Left renal pelvis (tissue), 4 donors: ENCODE measurements at regions not wholly inside any gene's neighbourhood (a gene's known extent, or its start where the extent isn't known, plus 50 kb on each side); places are given as distances from the start of the nearest gene placed in this dataset.

ENCODE experiments used
- DNase-seq, 4 donors: peaks; one replicate each; pipeline ENCODE4 v3.0.0-alpha.2; 2013; ENCODE audit warnings: low read depth in 4 of 4, low spot score in 3 of 4

- DNase-seq = no peak
Observed at GRCh38 chr2:6052649-6053048, 360.5 kb downstream of the SOX11 start.

DNA sequence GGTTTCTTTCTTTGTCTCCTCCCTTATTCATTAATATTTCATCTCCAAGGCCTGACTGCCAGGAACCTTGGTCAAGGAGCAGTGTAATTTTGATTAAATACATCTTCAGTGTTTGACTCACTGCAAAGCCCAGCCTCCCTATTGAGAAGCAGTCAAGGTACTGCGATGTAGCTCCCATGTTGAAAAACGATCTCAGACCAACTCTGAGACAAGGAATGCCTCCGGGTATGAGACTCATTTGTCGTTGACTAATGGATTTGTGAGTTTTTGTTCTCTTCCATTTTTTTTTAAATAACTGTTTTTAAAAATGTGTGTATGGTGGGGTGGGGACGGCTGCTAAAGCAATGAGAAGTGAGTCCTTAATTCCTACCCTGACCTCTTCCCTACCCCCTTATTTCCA lies 361.6 kb downstream of the SOX11 start:
- no peak for DNase-seq

DNA sequence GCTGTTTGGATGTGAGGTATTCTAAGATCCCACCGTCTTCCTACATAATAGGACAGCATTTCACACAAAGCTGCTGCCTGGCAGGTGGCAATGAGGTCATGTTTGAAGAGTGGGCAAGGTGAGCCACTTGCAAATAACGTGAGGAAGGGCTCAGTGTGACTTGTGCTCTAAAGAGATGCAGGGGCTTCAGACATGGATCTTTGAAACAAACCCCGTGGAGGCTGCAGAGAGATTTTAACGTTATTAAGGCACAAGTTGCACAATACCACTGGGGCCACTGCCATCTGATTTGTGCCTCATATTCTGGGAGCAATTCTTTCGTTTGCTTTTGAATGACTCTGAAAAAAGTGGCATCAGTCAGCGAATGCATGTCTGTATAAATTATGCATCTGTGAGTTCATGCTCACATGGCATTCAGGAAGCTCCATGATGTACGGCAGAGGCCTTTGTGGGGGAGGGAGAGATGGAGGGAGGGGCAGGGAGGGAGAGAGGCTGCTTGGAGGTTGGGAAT lies 362.0 kb downstream of the SOX11 start:
- DNase-seq = no peak

- no peak for DNase-seq
Observed at GRCh38 chr2:6060992-6061663, 368.9 kb downstream of the SOX11 start.

GRCh38 chr2:6064757-6065156 lies 372.6 kb downstream of the SOX11 start:
- no peak for DNase-seq

GRCh38 chr2:6065703-6066102 lies 373.5 kb downstream of the SOX11 start:
- no peak for DNase-seq

- DNase-seq = no peak
Observed at GRCh38 chr2:6067089-6067488, 374.9 kb downstream of the SOX11 start.

GRCh38 chr2:6067806-6068205 lies 375.6 kb downstream of the SOX11 start:
- DNase-seq = no peak

DNA sequence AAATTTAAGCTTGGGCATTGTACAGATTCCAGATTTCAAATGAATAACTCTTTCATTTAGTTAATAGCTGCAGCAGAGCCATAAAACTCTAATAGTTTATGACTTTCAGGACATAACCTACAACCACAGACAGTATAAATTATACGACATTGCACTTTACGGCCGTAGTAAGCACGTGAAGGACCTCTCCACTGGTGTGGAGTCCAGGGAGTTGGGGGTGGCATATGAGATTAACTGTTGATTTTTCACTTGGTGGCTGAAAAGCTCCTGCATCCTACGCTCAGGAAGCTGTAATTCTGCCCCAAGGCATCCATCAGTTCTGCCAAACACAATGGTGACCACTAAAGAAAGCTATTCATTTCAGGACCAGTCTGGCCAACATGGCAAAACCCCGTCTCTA lies 376.2 kb downstream of the SOX11 start:
- peak in 2 of 4 donors; percentile 35 to 55 for DNase-seq

DNA sequence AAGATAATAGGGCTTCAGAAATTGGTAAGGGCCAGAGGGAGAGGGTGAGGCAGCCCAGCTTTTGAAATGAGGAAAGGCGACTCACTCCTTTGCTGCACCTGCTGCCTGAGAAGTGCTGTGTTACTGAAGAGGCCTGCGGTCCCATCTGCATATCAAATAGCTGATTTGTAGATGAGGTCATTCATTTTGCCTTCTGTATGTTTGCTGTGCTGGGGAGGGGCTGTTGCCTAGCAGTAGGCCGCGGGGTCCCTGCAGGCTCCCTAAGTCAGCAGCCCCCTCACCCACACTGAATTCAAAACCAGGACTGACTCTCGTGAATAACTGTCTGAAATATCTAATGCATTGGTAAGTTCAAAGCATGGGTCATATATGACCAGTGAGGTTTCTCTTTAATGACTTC lies 377.2 kb downstream of the SOX11 start:
- DNase-seq = no peak

DNA sequence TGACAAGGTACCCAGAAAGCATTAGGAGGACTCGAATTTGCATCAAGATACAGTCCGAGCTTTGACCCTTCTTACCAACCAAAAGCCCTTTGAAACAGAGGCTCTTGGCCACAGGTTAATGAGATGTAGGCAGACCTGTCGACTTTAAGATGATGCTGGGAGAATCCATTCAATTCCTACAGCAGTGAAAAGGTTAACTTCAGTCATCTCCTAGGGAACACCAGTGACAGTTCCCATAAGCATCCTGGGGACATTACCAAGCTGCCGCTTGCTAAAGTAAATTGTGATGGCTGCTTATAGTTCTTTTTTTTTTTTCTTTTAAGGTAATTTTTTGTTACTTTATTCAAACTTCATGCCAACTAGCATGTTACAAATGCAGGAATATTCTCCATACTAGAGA lies 379.3 kb downstream of the SOX11 start:
- no peak for DNase-seq

- DNase-seq = no peak
Observed at GRCh38 chr2:6072276-6072675, 380.1 kb downstream of the SOX11 start.

DNA sequence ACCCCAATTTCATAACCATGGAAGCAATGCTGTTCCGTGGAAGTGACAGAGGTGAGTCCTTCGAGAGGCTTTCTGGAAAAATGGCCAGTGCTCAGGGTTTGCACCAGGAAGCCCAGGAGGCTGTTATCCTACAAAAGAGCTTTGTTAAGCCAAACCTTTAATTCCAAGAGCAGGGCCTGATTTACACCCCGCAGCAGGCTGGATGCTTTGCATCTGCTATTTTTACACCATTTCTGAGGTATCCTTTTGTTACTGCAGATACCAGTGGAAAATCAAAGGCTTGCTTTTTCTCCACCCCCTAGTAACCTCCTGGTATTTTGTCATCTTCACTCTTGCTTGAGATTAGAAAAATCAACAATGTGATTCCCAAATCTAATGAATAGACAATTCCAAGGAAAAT lies 380.6 kb downstream of the SOX11 start:
- no peak for DNase-seq

GRCh38 chr2:6073191-6074088 lies 381.3 kb downstream of the SOX11 start:
- DNase-seq = no peak

DNA sequence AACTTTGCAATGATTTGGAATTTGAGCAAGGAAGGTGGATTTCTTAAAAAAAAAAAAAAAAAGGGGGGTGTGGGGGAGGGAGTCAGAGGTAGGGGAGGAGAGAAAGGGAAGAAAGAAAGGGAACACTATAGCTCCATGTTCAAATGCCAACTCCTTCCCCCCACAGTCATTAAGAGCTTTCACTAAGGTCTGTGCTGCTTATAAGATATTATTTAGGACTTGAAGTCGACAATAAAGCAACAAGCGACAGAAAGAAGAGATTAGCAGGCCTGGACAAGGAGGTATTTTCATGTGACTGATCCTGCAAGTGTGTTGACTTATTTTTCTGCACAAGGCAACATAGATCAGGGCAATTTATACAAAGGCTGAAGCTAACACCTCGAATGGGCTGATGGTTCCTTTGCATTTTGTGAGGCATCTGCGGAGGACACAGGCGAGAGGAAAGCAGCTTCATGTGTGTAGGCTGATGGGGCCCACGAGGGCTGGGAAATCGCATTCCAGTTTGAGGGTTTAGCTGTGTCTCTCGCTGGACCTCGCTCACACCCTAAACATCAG lies 382.0 kb downstream of the SOX11 start:
- no peak for DNase-seq

DNA sequence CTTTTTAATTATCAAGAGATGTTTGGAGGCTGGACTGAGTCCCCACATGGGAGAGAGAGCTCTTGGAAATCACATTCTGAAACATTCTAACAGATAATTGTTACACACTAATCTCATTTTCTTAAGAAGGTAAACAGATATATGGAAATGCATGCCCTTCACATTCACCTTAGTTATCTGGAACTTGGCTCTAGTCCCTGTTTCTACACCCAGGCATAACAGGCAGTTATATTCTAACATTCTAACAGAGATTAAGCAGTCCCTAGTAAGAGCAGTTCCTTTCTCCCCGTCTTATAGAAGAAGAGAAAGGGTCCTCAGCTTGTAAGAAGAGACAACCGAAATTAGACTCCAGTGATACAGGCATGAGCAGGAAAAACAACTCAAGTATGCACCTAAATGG lies 385.4 kb downstream of the SOX11 start:
- no peak for DNase-seq

DNA sequence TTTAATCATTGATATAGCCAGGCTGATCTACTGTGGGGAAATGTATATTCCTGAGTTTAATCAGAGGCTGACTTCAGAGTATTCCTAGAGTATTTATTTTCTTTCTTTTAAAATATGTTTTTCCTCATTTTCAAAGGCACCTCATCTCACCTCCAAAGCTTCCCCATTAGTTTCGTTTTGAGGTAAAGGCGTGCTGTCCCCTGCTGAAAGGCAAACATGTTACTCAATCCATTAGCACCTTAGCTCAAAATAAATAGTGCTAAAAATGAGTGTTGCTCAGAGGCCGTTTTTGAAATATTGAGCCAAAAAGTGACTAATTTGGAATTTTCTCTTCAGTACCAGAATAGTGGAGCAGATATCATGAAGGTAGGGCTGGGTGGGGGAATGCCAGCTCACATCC lies 386.2 kb downstream of the SOX11 start:
- DNase-seq = no peak

- no peak for DNase-seq
Observed at GRCh38 chr2:6079405-6079804, 387.2 kb downstream of the SOX11 start.

GRCh38 chr2:6080932-6081753 lies 389.0 kb downstream of the SOX11 start:
- no peak for DNase-seq

DNA sequence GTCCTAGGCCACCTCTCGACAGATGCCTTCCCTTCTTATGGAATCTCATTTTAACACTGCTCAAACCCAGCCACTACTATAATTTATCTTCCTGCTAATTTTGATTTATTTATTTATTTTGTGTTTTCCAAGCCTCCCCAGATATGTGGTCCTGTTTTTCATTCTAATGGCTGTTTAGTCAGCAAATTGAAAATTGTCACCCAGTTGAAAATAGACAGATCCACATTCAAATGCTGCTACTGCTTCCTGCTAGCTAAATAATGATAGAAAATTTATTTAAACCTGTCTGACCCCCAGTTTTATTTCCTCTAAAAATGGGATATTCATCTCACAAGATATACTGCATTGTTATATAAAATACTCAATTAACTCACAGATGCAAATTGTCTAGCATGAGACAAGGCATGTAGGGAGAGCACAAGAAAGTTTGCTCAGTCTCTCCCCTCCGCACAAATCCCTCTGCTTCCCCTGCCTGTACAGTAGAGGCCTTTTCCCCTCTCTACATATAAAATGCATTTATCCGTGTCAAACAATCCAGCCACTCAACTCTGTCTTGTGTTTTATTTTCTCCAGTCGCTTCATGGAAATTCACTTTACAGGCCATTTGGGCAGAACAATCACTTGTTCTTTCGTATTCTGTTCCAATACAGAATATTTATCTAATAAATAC lies 389.9 kb downstream of the SOX11 start:
- no peak for DNase-seq
